ENCODE measurements at regions not wholly inside any gene's neighbourhood (a gene's known extent, or its start where the extent isn't known, plus 50 kb on each side); places are given as distances from the start of the nearest gene placed in this dataset.
"Not testable (repeated sequence)": the region's sequence is repeated elsewhere in the genome, so short reads cannot be mapped to it uniquely, and the experiment has no call there.

DNA sequence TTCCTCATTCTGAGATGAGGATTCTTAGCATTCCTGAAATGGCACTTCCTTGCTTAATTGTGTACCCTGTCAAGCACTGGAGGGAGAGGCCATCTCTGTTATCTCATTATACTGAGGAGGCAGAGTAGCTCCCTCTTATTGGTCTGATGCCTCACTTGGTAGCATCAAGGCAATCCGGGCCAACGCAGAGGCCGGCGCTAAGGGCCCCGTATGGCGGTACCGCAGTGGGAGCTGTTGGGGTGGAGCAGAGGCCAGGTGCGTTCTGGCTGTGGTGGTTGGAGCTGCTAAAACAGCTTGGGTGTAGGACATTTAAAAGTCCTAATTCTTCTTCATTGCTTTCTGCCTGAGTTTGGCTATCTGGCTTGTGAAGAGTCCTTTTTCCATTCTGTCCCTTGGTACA, 333.7 kb upstream of the NPAP1 start:
- H3K4me3 ChIP-seq (ENCODE audit: low read length); H3K27ac ChIP-seq (ENCODE audit: low read length); ATAC-seq; H3K36me3 ChIP-seq (ENCODE audit: control insufficient read depth, insufficient read depth, low read length); H3K9me3 Mint-ChIP-seq; DNase-seq; H3K27me3 ChIP-seq (ENCODE audit: control insufficient read depth, insufficient read depth, low read length); H3K9me3 ChIP-seq (ENCODE audit: control insufficient read depth, insufficient read depth, low read length); H3K4me3 Mint-ChIP-seq; H3K4me1 Mint-ChIP-seq; intact Hi-C loops (cut with micrococcal nuclease); H3K27me3 Mint-ChIP-seq (ENCODE audit: low read depth in 2 of 2); H3K4me1 ChIP-seq (ENCODE audit: control insufficient read depth, insufficient read depth, low read length); H3K27ac Mint-ChIP-seq; H3K36me3 Mint-ChIP-seq: not testable (repeated sequence)
- 90% methylated on average over 7 of the region's 8 CpGs for WGBS (ENCODE audit: insufficient coverage)

DNA sequence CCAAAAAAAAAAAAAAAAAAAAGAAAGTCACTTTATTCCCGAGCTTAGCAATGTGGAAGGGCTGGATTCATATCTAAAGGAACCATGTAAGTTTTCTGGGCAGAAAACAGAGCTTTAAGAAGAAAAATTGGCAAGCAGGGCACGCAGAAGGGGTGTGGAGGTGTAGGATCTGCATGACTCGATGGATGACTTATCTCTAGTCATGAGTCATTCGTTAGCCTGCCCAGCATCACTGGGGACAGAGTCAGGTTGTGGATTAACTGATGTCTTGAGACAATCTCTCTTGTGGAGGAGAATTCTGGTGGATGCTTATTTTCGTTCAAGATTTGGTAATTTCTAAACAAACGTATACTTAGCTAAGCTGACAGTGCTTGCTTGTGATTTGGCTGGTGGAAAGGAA, 322.8 kb upstream of the NPAP1 start:
- H3K4me3 ChIP-seq (ENCODE audit: low read length); H3K27ac ChIP-seq (ENCODE audit: low read length); H3K27me3 ChIP-seq (ENCODE audit: control insufficient read depth, insufficient read depth, low read length); H3K4me1 Mint-ChIP-seq; H3K9me3 ChIP-seq (ENCODE audit: control insufficient read depth, insufficient read depth, low read length); intact Hi-C loops (cut with micrococcal nuclease); H3K4me1 ChIP-seq (ENCODE audit: control insufficient read depth, insufficient read depth, low read length); H3K27ac Mint-ChIP-seq; H3K36me3 ChIP-seq (ENCODE audit: control insufficient read depth, insufficient read depth, low read length); H3K36me3 Mint-ChIP-seq; ATAC-seq; DNase-seq; H3K27me3 Mint-ChIP-seq (ENCODE audit: low read depth in 2 of 2); H3K4me3 Mint-ChIP-seq: not testable (repeated sequence)
- peaks cover 11% of the 10 kb centered on the region in 2 donors for H3K9me3 Mint-ChIP-seq
- WGBS (ENCODE audit: insufficient coverage) = 75% methylated on average over 6 of the region's 6 CpGs

DNA sequence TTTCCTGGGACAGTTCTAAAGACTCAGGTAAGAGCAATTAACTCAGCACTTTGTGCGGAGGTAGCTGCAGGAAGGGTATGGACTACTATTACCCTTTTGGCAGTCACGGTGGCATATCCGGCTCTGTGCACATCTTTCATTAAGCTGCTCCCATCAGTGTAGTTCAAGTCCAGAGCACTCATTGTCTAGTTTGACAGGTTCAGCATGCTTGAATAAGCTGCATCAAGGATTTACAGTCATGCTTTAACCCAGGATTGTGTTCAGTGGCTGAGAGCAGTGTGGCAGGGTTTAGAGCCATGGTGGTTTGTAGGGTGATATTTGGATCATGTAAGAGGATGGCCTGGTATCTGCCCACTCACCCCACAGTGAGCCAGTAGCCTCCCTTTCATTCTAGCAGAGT, 294.5 kb upstream of the NPAP1 start:
- WGBS (ENCODE audit: insufficient coverage) = 94% methylated on average over 3 of the region's 3 CpGs
- ATAC-seq; DNase-seq; H3K4me3 ChIP-seq (ENCODE audit: low read length); H3K36me3 ChIP-seq (ENCODE audit: control insufficient read depth, insufficient read depth, low read length); H3K27me3 Mint-ChIP-seq (ENCODE audit: low read depth in 2 of 2); H3K36me3 Mint-ChIP-seq; H3K4me1 Mint-ChIP-seq; H3K27me3 ChIP-seq (ENCODE audit: control insufficient read depth, insufficient read depth, low read length); H3K27ac Mint-ChIP-seq; H3K9me3 ChIP-seq (ENCODE audit: control insufficient read depth, insufficient read depth, low read length); H3K4me1 ChIP-seq (ENCODE audit: control insufficient read depth, insufficient read depth, low read length); intact Hi-C loops (cut with micrococcal nuclease); H3K4me3 Mint-ChIP-seq; H3K27ac ChIP-seq (ENCODE audit: low read length): not testable (repeated sequence)
- peaks cover 12 to 13% of the 10 kb centered on the region in 2 donors for H3K9me3 Mint-ChIP-seq

- intact Hi-C loops (cut with micrococcal nuclease); H3K4me1 Mint-ChIP-seq; H3K4me3 Mint-ChIP-seq; H3K9me3 Mint-ChIP-seq; H3K4me1 ChIP-seq (ENCODE audit: control insufficient read depth, insufficient read depth, low read length); ATAC-seq; H3K36me3 Mint-ChIP-seq; H3K27ac Mint-ChIP-seq; H3K9me3 ChIP-seq (ENCODE audit: control insufficient read depth, insufficient read depth, low read length); H3K36me3 ChIP-seq (ENCODE audit: control insufficient read depth, insufficient read depth, low read length); DNase-seq; H3K4me3 ChIP-seq (ENCODE audit: low read length); H3K27ac ChIP-seq (ENCODE audit: low read length); H3K27me3 ChIP-seq (ENCODE audit: control insufficient read depth, insufficient read depth, low read length); H3K27me3 Mint-ChIP-seq (ENCODE audit: low read depth in 2 of 2): not testable (repeated sequence)
- 66% methylated on average over 2 of the region's 2 CpGs for WGBS (ENCODE audit: insufficient coverage)
Observed at GRCh38 chr15:24385258-24385657, 290.3 kb upstream of the NPAP1 start.

DNA sequence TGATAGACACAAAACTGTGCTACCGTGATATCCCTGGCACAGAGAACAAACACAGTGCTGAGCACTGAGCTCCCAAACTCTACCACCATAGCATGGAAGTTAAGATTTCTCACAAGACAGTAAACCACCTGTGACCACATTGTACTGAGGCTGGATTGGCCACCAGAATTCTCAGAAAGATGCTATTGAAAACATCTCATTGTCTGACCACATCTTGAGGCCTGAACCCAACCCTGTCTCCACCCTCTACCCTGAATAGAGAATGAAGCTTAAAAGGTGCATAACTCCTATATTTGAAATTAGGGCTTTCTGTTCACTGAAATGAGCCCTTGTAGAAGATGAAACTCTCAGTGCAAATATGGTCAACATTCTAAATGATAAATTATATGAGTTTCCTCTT, 281.3 kb upstream of the NPAP1 start:
- Mint-ChIP-seq H3K4me3 (no peak overlapping the region), H3K36me3 (no peaks in the 10 kb centered on the region), H3K4me1 (no peaks in the 10 kb centered on the region), H3K27ac (no peak overlapping the region), H3K27me3 (ENCODE audit: low read depth in 2 of 2) (no peaks in the 10 kb centered on the region), H3K9me3 (peaks cover 4 to 8% of the 10 kb centered on the region in 2 donors)
- DNase-seq (no peak), ATAC-seq (no peak)
- TF ChIP-seq, protein P1, sequence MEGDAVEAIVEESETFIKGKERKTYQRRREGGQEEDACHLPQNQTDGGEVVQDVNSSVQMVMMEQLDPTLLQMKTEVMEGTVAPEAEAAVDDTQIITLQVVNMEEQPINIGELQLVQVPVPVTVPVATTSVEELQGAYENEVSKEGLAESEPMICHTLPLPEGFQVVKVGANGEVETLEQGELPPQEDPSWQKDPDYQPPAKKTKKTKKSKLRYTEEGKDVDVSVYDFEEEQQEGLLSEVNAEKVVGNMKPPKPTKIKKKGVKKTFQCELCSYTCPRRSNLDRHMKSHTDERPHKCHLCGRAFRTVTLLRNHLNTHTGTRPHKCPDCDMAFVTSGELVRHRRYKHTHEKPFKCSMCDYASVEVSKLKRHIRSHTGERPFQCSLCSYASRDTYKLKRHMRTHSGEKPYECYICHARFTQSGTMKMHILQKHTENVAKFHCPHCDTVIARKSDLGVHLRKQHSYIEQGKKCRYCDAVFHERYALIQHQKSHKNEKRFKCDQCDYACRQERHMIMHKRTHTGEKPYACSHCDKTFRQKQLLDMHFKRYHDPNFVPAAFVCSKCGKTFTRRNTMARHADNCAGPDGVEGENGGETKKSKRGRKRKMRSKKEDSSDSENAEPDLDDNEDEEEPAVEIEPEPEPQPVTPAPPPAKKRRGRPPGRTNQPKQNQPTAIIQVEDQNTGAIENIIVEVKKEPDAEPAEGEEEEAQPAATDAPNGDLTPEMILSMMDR (IDR thresholded peaks at IDR 0.05) = no peak
- 90% methylated on average over 1 of the region's 1 CpG for WGBS (ENCODE audit: insufficient coverage)
- H3K4me3 ChIP-seq (ENCODE audit: low read length) = no peak overlapping the region
- H3K27ac ChIP-seq (ENCODE audit: low read length) = no peak overlapping the region
- intact Hi-C loops (cut with micrococcal nuclease) = no loop called here
- no peaks in the 10 kb centered on the region for H3K27me3 ChIP-seq (ENCODE audit: control insufficient read depth, insufficient read depth, low read length)
- H3K4me1 ChIP-seq (ENCODE audit: control insufficient read depth, insufficient read depth, low read length) = no peaks in the 10 kb centered on the region
- H3K36me3 ChIP-seq (ENCODE audit: control insufficient read depth, insufficient read depth, low read length) = no peaks in the 10 kb centered on the region
- no peaks in the 10 kb centered on the region for H3K9me3 ChIP-seq (ENCODE audit: control insufficient read depth, insufficient read depth, low read length)

DNA sequence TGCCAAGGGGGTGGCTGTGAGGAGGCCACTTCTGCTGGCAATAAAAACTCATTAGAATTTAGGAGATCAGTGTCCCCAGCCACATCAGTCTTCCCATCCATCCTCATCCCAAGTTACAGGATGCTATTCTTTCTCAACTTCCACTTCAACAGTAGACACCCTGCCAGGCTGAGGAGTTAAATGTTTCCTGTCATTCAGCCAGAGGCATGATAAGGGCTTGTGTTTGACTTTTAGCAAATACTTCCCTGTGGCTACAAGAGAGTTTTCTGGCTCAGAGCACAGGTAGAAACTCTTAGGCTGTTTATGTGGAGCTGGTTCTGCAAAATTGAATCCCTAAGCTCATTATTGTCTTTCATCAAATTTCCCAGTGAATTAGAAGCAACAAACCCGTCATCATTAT, 262.9 kb upstream of the NPAP1 start:
- H3K36me3 Mint-ChIP-seq; ATAC-seq; H3K9me3 ChIP-seq (ENCODE audit: control insufficient read depth, insufficient read depth, low read length); H3K27ac ChIP-seq (ENCODE audit: low read length); H3K27me3 Mint-ChIP-seq (ENCODE audit: low read depth in 2 of 2); H3K4me1 Mint-ChIP-seq; H3K4me3 ChIP-seq (ENCODE audit: low read length); H3K4me3 Mint-ChIP-seq; intact Hi-C loops (cut with micrococcal nuclease); H3K27me3 ChIP-seq (ENCODE audit: control insufficient read depth, insufficient read depth, low read length); DNase-seq; H3K36me3 ChIP-seq (ENCODE audit: control insufficient read depth, insufficient read depth, low read length); H3K4me1 ChIP-seq (ENCODE audit: control insufficient read depth, insufficient read depth, low read length); H3K27ac Mint-ChIP-seq: not testable (repeated sequence)
- WGBS (ENCODE audit: insufficient coverage) = no CpG with 5 or more reads among the region's 1 CpG
- peaks cover 13 to 20% of the 10 kb centered on the region in 2 donors for H3K9me3 Mint-ChIP-seq

GRCh38 chr15:24426286-24427054, 249.1 kb upstream of the NPAP1 start:
- H3K9me3 Mint-ChIP-seq = peaks cover 12 to 14% of the 10 kb centered on the region in 2 donors
- H3K27ac ChIP-seq (ENCODE audit: low read length); ATAC-seq; H3K27me3 Mint-ChIP-seq (ENCODE audit: low read depth in 2 of 2); H3K4me3 ChIP-seq (ENCODE audit: low read length); H3K36me3 Mint-ChIP-seq; H3K4me1 ChIP-seq (ENCODE audit: control insufficient read depth, insufficient read depth, low read length); H3K9me3 ChIP-seq (ENCODE audit: control insufficient read depth, insufficient read depth, low read length); H3K27me3 ChIP-seq (ENCODE audit: control insufficient read depth, insufficient read depth, low read length); H3K4me1 Mint-ChIP-seq; DNase-seq; H3K36me3 ChIP-seq (ENCODE audit: control insufficient read depth, insufficient read depth, low read length); H3K4me3 Mint-ChIP-seq; intact Hi-C loops (cut with micrococcal nuclease); H3K27ac Mint-ChIP-seq: not testable (repeated sequence)
- WGBS (ENCODE audit: insufficient coverage) = 55% methylated on average over 19 of the region's 20 CpGs
